Glutamatergic neuron (in vitro differentiated cells): ENCODE measurements at regions not wholly inside any gene's neighbourhood (a gene's known extent, or its start where the extent isn't known, plus 50 kb on each side); places are given as distances from the start of the nearest gene placed in this dataset.
A peak's percentile ranks its signal among the peaks of the same experiment; 100 is the strongest.
"Not testable (repeated sequence)": the region's sequence is repeated elsewhere in the genome, so short reads cannot be mapped to it uniquely, and the experiment has no call there.

Source experiments
- DNase-seq: peaks from one replicate; pipeline ENCODE4 v3.0.0; 2022
- H3K27ac Mint-ChIP-seq: one replicate; pipeline ENCODE4 v1.8.0; 2020; ENCODE audit warnings: mild to moderate bottlenecking, mixed read lengths, inconsistent platforms; ENCODE audit not compliant: unreplicated experiment
- H3K27me3 Mint-ChIP-seq: one replicate; pipeline ENCODE4 v1.8.0; 2020; ENCODE audit warnings: mild to moderate bottlenecking, moderate library complexity, mixed read lengths, inconsistent platforms; ENCODE audit not compliant: unreplicated experiment
- H3K36me3 Mint-ChIP-seq: one replicate; pipeline ENCODE4 v1.8.0; 2020; ENCODE audit warnings: mild to moderate bottlenecking, mixed read lengths, inconsistent platforms; ENCODE audit not compliant: unreplicated experiment
- H3K4me1 Mint-ChIP-seq: one replicate; pipeline ENCODE4 v1.8.0; 2020; ENCODE audit warnings: mild to moderate bottlenecking, low read depth, mixed read lengths, inconsistent platforms; ENCODE audit not compliant: unreplicated experiment
- H3K4me3 Mint-ChIP-seq: one replicate; pipeline ENCODE4 v1.8.0; 2020; ENCODE audit warnings: mild to moderate bottlenecking, mixed read lengths, inconsistent platforms; ENCODE audit not compliant: unreplicated experiment
- H3K9me3 Mint-ChIP-seq: one replicate; pipeline ENCODE4 v1.8.0; 2020; ENCODE audit warnings: mild to moderate bottlenecking, moderate library complexity, mixed read lengths, inconsistent platforms; ENCODE audit not compliant: unreplicated experiment
- CTCF ChIP-seq: fragments of 200-600 bp; sonication (generic); IDR thresholded peaks from one replicate; pipeline ENCODE4 v1.5.0; 2021; ENCODE audit not compliant: partially characterized antibody, unreplicated experiment

GRCh38 chr5:52069997-52070396 lies 686.7 kb downstream of the ISL1 start:
- H3K36me3 Mint-ChIP-seq: no peaks in the 10 kb centered on the region
- DNase-seq: no peak
- no peaks in the 10 kb centered on the region for H3K4me1 Mint-ChIP-seq
- H3K27ac Mint-ChIP-seq: no peak overlapping the region
- no peak overlapping the region for H3K4me3 Mint-ChIP-seq
- H3K9me3 Mint-ChIP-seq: no peaks in the 10 kb centered on the region
- TF ChIP-seq CTCF: no peak
- H3K27me3 Mint-ChIP-seq: no peaks in the 10 kb centered on the region

- H3K36me3 Mint-ChIP-seq: no peaks in the 10 kb centered on the region
- TF ChIP-seq CTCF: no peak
- no peak overlapping the region for H3K27ac Mint-ChIP-seq
- H3K4me3 Mint-ChIP-seq: no peak overlapping the region
- DNase-seq: no peak
- H3K27me3 Mint-ChIP-seq: no peaks in the 10 kb centered on the region
- H3K4me1 Mint-ChIP-seq: peaks cover 12% of the 10 kb centered on the region
- no peaks in the 10 kb centered on the region for H3K9me3 Mint-ChIP-seq
These were observed 690.9 kb downstream of the ISL1 start for GRCh38 chr5:52073993-52074689.

- peaks cover 12% of the 10 kb centered on the region for H3K4me1 Mint-ChIP-seq
- H3K9me3 Mint-ChIP-seq: peaks cover 2% of the 10 kb centered on the region
- no peak for DNase-seq
- no peaks in the 10 kb centered on the region for H3K27me3 Mint-ChIP-seq
- TF ChIP-seq CTCF: no peak
- no peaks in the 10 kb centered on the region for H3K36me3 Mint-ChIP-seq
- no peak overlapping the region for H3K4me3 Mint-ChIP-seq
- H3K27ac Mint-ChIP-seq: peak overlapping the region; percentile 68
These were observed 694.9 kb downstream of the ISL1 start for GRCh38 chr5:52077941-52078815.

- DNase-seq, H3K9me3 Mint-ChIP-seq, H3K4me1 Mint-ChIP-seq, H3K36me3 Mint-ChIP-seq, H3K27ac Mint-ChIP-seq, H3K27me3 Mint-ChIP-seq, H3K4me3 Mint-ChIP-seq: not testable (repeated sequence)
These were observed 685.4 kb upstream of the ITGA1 start for GRCh38 chr5:52102311-52102710.

DNA sequence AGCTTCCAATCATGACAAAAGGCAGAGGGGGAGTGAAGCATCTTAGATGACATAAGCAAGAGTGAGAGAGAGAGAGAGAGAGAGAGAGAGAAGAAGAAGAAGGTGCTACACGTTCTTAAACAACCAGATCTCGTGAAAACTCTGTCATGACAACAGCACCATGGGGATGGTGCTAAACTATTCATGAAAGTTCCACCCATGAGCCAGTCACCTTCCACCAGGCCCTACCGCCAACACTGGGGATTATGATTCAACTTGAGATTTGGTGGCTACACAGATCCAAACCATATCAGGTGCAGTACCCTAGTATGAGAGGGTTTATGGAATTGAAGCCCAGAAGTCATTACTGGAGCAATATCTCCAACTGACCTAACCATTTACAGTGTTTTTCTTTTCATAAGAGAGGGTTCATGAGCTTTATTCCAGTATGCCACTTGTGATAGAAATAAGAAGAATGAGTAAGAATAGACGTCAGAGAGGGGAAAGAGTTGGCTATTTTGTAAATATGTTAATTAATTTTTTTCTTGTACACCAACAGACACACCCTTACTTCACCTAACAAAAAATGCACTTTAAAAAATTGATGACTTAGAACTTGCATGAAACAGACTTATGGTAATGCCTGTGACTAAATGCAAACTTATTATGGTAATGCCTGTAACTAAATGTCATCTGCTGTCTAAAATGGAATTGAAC lies 680.4 kb upstream of the ITGA1 start:
- peaks cover 2% of the 10 kb centered on the region for H3K9me3 Mint-ChIP-seq
- no peak for DNase-seq
- no peak overlapping the region for H3K27ac Mint-ChIP-seq
- H3K27me3 Mint-ChIP-seq: no peaks in the 10 kb centered on the region
- no peak for TF ChIP-seq CTCF
- H3K36me3 Mint-ChIP-seq: no peaks in the 10 kb centered on the region
- H3K4me3 Mint-ChIP-seq: no peak overlapping the region
- H3K4me1 Mint-ChIP-seq: no peaks in the 10 kb centered on the region
